HL-60 (cell line): ENCODE measurements at regions not wholly inside any gene's neighbourhood (a gene's known extent, or its start where the extent isn't known, plus 50 kb on each side); places are given as distances from the start of the nearest gene placed in this dataset.

Experiments used
- DNase-seq, 2 experiments: peaks; one replicate each; pipeline ENCODE4 v3.0.0-alpha.2; 2010 to 2020; ENCODE audit warnings: low read depth in 1 of 2, low spot score in 1 of 2
- H3K27ac ChIP-seq: fragments of 250-450 bp; sonication (Bioruptor Pico); replicated peaks from 2 replicates; pipeline ENCODE4 v1.5.1; 2020; ENCODE audit warnings: mild to moderate bottlenecking, moderate library complexity
- H3K27me3 ChIP-seq: fragments of 250-450 bp; sonication (Bioruptor Pico); 2 replicates; pipeline ENCODE4 v1.5.1; 2021; ENCODE audit warnings: mild to moderate bottlenecking, moderate library complexity; ENCODE audit not compliant: insufficient read depth, poor library complexity, severe bottlenecking
- H3K4me3 ChIP-seq: replicated peaks from 2 replicates; pipeline ENCODE4 v1.5.1; 2011; ENCODE audit warnings: mild to moderate bottlenecking, control low read depth, low read length; ENCODE audit not compliant: insufficient read depth
- GABPA ChIP-seq: IDR thresholded peaks from 2 replicates; pipeline ENCODE4 v1.6.1; 2012; ENCODE audit warnings: low read depth
- POLR2AphosphoS5 ChIP-seq: IDR thresholded peaks from 2 replicates; pipeline ENCODE4 v1.6.1; 2012; ENCODE audit warnings: low read depth
- SPI1 ChIP-seq: IDR thresholded peaks from 2 replicates; pipeline ENCODE4 v1.6.1; 2012; ENCODE audit warnings: low read depth, mild to moderate bottlenecking, borderline replicate concordance
- TF ChIP-seq, protein P1 (sequence below): IDR thresholded peaks from one replicate; pipeline ENCODE4 v1.5.1; 2011; ENCODE audit warnings: low read length, control low read depth, inconsistent platforms; ENCODE audit not compliant: insufficient read depth
- TF ChIP-seq, protein P2 (sequence below): IDR thresholded peaks from 2 replicates; pipeline ENCODE4 v1.6.1; 2012; ENCODE audit warnings: low read depth; ENCODE audit not compliant: insufficient replicate concordance

DNA sequence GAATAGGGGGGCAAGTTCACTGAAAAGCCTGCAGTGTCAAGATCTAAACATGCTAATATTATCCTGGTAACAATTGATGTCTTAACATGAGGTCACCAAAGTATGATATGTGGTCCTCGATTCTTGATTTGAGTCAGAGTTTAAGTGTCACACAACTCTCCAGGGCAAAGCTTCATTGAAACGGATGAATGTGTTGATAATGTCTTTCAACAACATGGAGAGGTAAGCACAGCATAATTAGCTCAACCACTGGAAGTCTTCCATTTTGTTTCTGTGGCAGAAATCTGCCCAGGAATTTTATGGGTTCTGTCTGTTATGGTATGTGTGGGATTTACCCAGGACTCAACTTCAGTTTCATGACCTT, 591.5 kb downstream of the ZNF385D start:
- DNase-seq: no peak
- Histone ChIP-seq H3K27me3 (no peaks in the 10 kb centered on the region), H3K4me3 (no peak overlapping the region), H3K27ac (no peak overlapping the region)
- TF ChIP-seq SPI1: no peak
- TF ChIP-seq, protein P1, sequence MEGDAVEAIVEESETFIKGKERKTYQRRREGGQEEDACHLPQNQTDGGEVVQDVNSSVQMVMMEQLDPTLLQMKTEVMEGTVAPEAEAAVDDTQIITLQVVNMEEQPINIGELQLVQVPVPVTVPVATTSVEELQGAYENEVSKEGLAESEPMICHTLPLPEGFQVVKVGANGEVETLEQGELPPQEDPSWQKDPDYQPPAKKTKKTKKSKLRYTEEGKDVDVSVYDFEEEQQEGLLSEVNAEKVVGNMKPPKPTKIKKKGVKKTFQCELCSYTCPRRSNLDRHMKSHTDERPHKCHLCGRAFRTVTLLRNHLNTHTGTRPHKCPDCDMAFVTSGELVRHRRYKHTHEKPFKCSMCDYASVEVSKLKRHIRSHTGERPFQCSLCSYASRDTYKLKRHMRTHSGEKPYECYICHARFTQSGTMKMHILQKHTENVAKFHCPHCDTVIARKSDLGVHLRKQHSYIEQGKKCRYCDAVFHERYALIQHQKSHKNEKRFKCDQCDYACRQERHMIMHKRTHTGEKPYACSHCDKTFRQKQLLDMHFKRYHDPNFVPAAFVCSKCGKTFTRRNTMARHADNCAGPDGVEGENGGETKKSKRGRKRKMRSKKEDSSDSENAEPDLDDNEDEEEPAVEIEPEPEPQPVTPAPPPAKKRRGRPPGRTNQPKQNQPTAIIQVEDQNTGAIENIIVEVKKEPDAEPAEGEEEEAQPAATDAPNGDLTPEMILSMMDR: no peak
- TF ChIP-seq, protein P2, sequence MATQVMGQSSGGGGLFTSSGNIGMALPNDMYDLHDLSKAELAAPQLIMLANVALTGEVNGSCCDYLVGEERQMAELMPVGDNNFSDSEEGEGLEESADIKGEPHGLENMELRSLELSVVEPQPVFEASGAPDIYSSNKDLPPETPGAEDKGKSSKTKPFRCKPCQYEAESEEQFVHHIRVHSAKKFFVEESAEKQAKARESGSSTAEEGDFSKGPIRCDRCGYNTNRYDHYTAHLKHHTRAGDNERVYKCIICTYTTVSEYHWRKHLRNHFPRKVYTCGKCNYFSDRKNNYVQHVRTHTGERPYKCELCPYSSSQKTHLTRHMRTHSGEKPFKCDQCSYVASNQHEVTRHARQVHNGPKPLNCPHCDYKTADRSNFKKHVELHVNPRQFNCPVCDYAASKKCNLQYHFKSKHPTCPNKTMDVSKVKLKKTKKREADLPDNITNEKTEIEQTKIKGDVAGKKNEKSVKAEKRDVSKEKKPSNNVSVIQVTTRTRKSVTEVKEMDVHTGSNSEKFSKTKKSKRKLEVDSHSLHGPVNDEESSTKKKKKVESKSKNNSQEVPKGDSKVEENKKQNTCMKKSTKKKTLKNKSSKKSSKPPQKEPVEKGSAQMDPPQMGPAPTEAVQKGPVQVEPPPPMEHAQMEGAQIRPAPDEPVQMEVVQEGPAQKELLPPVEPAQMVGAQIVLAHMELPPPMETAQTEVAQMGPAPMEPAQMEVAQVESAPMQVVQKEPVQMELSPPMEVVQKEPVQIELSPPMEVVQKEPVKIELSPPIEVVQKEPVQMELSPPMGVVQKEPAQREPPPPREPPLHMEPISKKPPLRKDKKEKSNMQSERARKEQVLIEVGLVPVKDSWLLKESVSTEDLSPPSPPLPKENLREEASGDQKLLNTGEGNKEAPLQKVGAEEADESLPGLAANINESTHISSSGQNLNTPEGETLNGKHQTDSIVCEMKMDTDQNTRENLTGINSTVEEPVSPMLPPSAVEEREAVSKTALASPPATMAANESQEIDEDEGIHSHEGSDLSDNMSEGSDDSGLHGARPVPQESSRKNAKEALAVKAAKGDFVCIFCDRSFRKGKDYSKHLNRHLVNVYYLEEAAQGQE: no peak
- TF ChIP-seq POLR2AphosphoS5: no peak
- no peak for TF ChIP-seq GABPA

DNA sequence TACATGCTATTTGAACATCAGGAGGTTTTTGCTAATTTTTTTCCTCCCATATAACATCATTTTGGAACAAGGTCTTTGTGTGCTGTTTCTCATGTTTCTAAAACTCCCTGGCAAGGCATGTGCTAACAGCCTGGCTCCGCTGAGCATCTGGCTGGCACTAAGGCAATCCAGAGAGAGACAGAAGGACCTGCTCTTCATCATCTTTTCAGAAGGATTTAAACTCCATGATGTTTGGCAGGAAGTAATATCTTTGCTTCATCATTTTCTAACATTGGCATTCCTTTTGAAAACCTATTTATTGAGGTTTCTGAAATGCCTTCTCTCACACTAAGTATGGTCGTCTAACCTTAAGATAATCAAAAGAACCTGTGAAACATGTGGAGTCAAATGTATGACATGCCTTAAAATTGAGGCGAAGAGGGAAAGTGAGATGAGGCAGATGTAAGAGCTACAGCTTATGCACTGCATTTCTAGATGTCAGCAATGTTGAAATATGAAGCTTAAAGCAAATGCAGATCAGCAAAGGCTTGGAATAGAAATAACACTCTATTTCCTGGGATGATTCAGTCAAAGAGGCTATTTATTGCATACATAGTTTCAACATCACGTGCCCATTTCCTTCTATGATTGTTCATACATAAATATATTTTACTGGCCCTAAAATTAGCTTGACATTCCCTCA, 592.0 kb downstream of the ZNF385D start:
- no peak overlapping the region for H3K27ac ChIP-seq
- no peak for TF ChIP-seq POLR2AphosphoS5
- no peak for TF ChIP-seq SPI1
- TF ChIP-seq, protein P1: no peak
- TF ChIP-seq GABPA: no peak
- TF ChIP-seq, protein P2: no peak
- no peak overlapping the region for H3K4me3 ChIP-seq
- no peak for DNase-seq
- no peaks in the 10 kb centered on the region for H3K27me3 ChIP-seq

DNA sequence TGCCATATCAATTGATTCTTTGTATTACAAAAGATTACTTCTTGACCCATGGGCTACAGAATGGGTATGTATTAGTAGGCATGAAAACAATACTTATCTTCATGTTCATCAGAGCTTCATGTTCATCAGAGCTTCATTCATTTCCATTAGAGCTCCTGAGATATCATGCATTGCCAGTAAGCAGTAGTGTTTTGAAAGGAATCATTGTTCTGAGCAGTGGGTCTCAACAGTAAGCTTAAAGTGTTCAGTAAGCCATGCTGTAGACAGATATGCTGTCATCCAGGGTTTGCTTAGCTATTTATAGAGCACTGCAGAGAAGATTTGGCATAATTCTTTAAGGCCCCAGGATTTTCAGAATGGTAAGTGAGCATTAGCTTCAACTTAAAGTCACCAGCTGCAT, 596.1 kb downstream of the ZNF385D start:
- DNase-seq: no peak
- TF ChIP-seq, protein P1: no peak
- TF ChIP-seq SPI1 (no peak), GABPA (no peak), POLR2AphosphoS5 (no peak)
- TF ChIP-seq, protein P2: no peak

More for the DNA sequence above, 596.1 kb downstream of the ZNF385D start:
- H3K4me3 ChIP-seq: no peak overlapping the region
- H3K27me3 ChIP-seq: no peaks in the 10 kb centered on the region
- no peak overlapping the region for H3K27ac ChIP-seq
